GM10248 (cell line): ENCODE measurements at regions not wholly inside any gene's neighbourhood (a gene's known extent, or its start where the extent isn't known, plus 50 kb on each side); places are given as distances from the start of the nearest gene placed in this dataset.
"Not testable (repeated sequence)": the region's sequence is repeated elsewhere in the genome, so short reads cannot be mapped to it uniquely, and the experiment has no call there.

Source experiments
- CTCF ChIA-PET: fragments of 300-600 bp; sonication (Branson Sonifier 250); formaldehyde crosslinking; extraction: SDS; loops from one replicate; lab custom pipeline; 2021; ENCODE audit warnings: antibody characterized with exemption; lab: Yijun Ruan, JAX
- POLR2A ChIA-PET: fragments of 350-650 bp; sonication (Branson Sonifier 250); formaldehyde crosslinking; extraction: SDS; loops from one replicate; lab custom pipeline; 2020; ENCODE audit warnings: antibody characterized with exemption; lab: Yijun Ruan, JAX
- DNase-seq: peaks from one replicate; pipeline ENCODE4 v3.0.0; 2012; ENCODE audit errors: extremely low spot score
- CTCF ChIP-seq: IDR thresholded peaks from 2 replicates; pipeline ENCODE4 v1.5.1; 2012; ENCODE audit warnings: mild to moderate bottlenecking, low read depth; ENCODE audit errors: extremely low read depth, missing control alignments, control extremely low read depth

GRCh38 chr12:42019746-42020145 is 124.9 kb downstream of the GXYLT1 start:
- DNase-seq = no peak
- POLR2A ChIA-PET = no interaction called here
- CTCF ChIA-PET = interaction anchor here (0.6 to 1.0 kb wide), 2 partner anchors 8 to 85 kb away, joined by 3 read pairs; no protein-coding TSS in a partner anchor

GRCh38 chr12:42017051-42017450 is 127.6 kb downstream of the GXYLT1 start:
- CTCF ChIA-PET = interaction anchor here (1.0 to 4.0 kb wide), 2 partner anchors 11 to 14 kb away, joined by 3 to 13 read pairs; no protein-coding TSS in a partner anchor

More at GRCh38 chr12:42019746-42020145, 124.9 kb downstream of the GXYLT1 start:
- TF ChIP-seq CTCF = no peak

GRCh38 chr12:42015051-42015461 is 129.6 kb downstream of the GXYLT1 start:
- no peak for DNase-seq
- TF ChIP-seq CTCF = no peak
- POLR2A ChIA-PET = interaction anchor here (0.5 kb wide), 1 partner anchor 46 kb away, joined by 3 read pairs; no protein-coding TSS in a partner anchor
- CTCF ChIA-PET = interaction anchor here (1.2 to 5.6 kb wide), 5 partner anchors 9 to 52 kb away, joined by 3 to 51 read pairs (median 4); no protein-coding TSS in a partner anchor

More at GRCh38 chr12:42017051-42017450, 127.6 kb downstream of the GXYLT1 start:
- POLR2A ChIA-PET = no interaction called here
- DNase-seq = no peak
- no peak for TF ChIP-seq CTCF

GRCh38 chr12:42012501-42012900 is 132.2 kb downstream of the GXYLT1 start:
- CTCF ChIA-PET = interaction anchor here (1.1 to 5.6 kb wide), 3 partner anchors 12 to 21 kb away, joined by 3 to 51 read pairs (median 4); no protein-coding TSS in a partner anchor
- POLR2A ChIA-PET, DNase-seq: not testable (repeated sequence)

- no peak for DNase-seq
- POLR2A ChIA-PET = no interaction called here
- no peak for TF ChIP-seq CTCF
- CTCF ChIA-PET = interaction anchor here (5.6 kb wide), 1 partner anchor 13 kb away, joined by 51 read pairs; no protein-coding TSS in a partner anchor
Measured at GRCh38 chr12:42010715-42011114, 134.0 kb downstream of the GXYLT1 start.

- ChIA-PET CTCF (interaction anchor here (2.2 kb wide), 1 partner anchor 14 kb away, joined by 7 read pairs; no protein-coding TSS in a partner anchor), POLR2A (no interaction called here)
- no peak for DNase-seq
- no peak for TF ChIP-seq CTCF
Measured at GRCh38 chr12:42010257-42010656, 134.4 kb downstream of the GXYLT1 start.

- CTCF ChIA-PET = interaction anchor here (2.2 kb wide), 1 partner anchor 15 kb away, joined by 7 read pairs; no protein-coding TSS in a partner anchor
Measured at GRCh38 chr12:42008996-42009395, 135.7 kb downstream of the GXYLT1 start.

More at GRCh38 chr12:42008996-42009395, 135.7 kb downstream of the GXYLT1 start:
- POLR2A ChIA-PET = no interaction called here
- TF ChIP-seq CTCF = no peak
- DNase-seq = no peak
